A673 (cell line): ENCODE measurements at regions not wholly inside any gene's neighbourhood (a gene's known extent, or its start where the extent isn't known, plus 50 kb on each side); places are given as distances from the start of the nearest gene placed in this dataset.

Experiments
- BruUV-seq: library from RNA; stranded (reverse); fragments of 400-500 nt; replicated peaks from 2 replicates; lab custom pipeline; 2021; lab: Mats Ljungman, UMichigan
- CTCF ChIA-PET: fragments of 300-600 bp; sonication (Branson Sonifier 250); formaldehyde crosslinking; loops from one replicate; lab custom pipeline; 2022; ENCODE audit warnings: antibody characterized with exemption; lab: Charles Lee
- POLR2A ChIA-PET: fragments of 300-600 bp; sonication (Branson Sonifier 250); formaldehyde crosslinking; loops from one replicate; lab custom pipeline; 2022; ENCODE audit warnings: antibody characterized with exemption; ENCODE audit not compliant: low non-redundant PET; lab: Charles Lee
- DNase-seq: peaks from one replicate; pipeline ENCODE4 v3.0.0-alpha.2; 2015; ENCODE audit warnings: low spot score
- H3K27ac ChIP-seq: fragments of 200-600 bp; sonication (generic); 2 replicates; pipeline ENCODE4 v1.5.1; 2016; ENCODE audit warnings: mixed run types, low read depth, mild to moderate bottlenecking, mixed read lengths, antibody characterized with exemption, low read length; ENCODE audit not compliant: poor library complexity, severe bottlenecking
- H3K27me3 ChIP-seq: fragments of 200-600 bp; sonication (generic); replicated peaks from 2 replicates; pipeline ENCODE4 v1.6.1; 2017; ENCODE audit warnings: mixed run types, low read depth, mild to moderate bottlenecking, mixed read lengths, antibody characterized with exemption, low read length; ENCODE audit not compliant: insufficient read depth, poor library complexity
- H3K36me3 ChIP-seq: fragments of 200-600 bp; sonication (generic); 2 replicates; pipeline ENCODE4 v1.6.1; 2016; ENCODE audit warnings: mixed run types, mild to moderate bottlenecking, mixed read lengths, antibody characterized with exemption, low read length; ENCODE audit not compliant: insufficient read depth, poor library complexity, severe bottlenecking
- H3K4me1 ChIP-seq: fragments of 200-600 bp; sonication (generic); 2 replicates; pipeline ENCODE4 v1.6.1; 2017; ENCODE audit warnings: mixed run types, mild to moderate bottlenecking, mixed read lengths, antibody characterized with exemption, low read length; ENCODE audit not compliant: insufficient read depth, poor library complexity, severe bottlenecking
- H3K4me3 ChIP-seq: fragments of 200-600 bp; sonication (generic); 2 replicates; pipeline ENCODE4 v1.5.1; 2016; ENCODE audit warnings: low read depth, mixed run types, mild to moderate bottlenecking, mixed read lengths, low read length; ENCODE audit not compliant: poor library complexity, severe bottlenecking
- H3K9me3 ChIP-seq: fragments of 200-600 bp; sonication (generic); 2 replicates; pipeline ENCODE4 v1.6.1; 2016; ENCODE audit warnings: mixed run types, low read depth, mild to moderate bottlenecking, mixed read lengths, antibody characterized with exemption, low read length; ENCODE audit not compliant: poor library complexity, severe bottlenecking
- EZH2 ChIP-seq: fragments of 200-600 bp; sonication (generic); IDR thresholded peaks from 2 replicates; pipeline ENCODE4 v1.6.1; 2017; ENCODE audit warnings: borderline replicate concordance, low read depth, mild to moderate bottlenecking, mixed read lengths, antibody characterized with exemption, low read length; ENCODE audit not compliant: poor library complexity, severe bottlenecking
- intact Hi-C: fragments of 100-400 bp; cut with micrococcal nuclease; formaldehyde crosslinking; loops from one replicate; pipeline ENCODE4 v1.10.0; 2022; ENCODE audit not compliant: unreplicated experiment
- TF ChIP-seq, protein P1 (sequence below): fragments of 300-800, 200-600 bp; sonication (generic); conservative IDR thresholded peaks from 2 replicates; pipeline ENCODE4 v1.5.1; 2017; ENCODE audit warnings: low read depth, mild to moderate bottlenecking, antibody characterized with exemption, low read length, moderate library complexity, mixed read lengths

DNA sequence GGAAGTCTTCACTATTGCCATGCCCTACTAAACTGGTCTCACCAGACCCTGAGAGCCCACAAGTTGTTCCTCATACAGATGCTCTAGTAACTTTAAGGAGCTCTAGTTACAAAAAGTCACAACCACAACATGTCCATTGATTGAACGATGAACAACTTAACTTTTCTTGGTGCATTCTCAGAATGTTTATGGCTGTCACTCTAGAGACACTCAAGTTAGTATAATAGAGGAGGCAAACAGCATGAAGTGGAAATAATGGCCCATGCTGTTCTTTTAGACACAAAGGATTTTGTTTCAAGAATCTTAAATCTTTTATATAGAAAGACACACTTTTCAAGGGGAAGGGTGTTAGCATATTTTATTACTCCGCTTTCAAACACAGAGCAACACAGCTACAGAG is 934.4 kb downstream of the HACE1 start:
- Histone ChIP-seq H3K4me1 (peaks cover 10% of the 10 kb centered on the region), H3K9me3 (peaks cover 5% of the 10 kb centered on the region), H3K4me3 (no peak overlapping the region), H3K36me3 (no peaks in the 10 kb centered on the region), H3K27ac (no peak overlapping the region), H3K27me3 (no peaks in the 10 kb centered on the region)
- intact Hi-C loops = no loop called here
- ChIA-PET CTCF (no interaction called here), POLR2A (no interaction called here)
- TF ChIP-seq, protein P1, sequence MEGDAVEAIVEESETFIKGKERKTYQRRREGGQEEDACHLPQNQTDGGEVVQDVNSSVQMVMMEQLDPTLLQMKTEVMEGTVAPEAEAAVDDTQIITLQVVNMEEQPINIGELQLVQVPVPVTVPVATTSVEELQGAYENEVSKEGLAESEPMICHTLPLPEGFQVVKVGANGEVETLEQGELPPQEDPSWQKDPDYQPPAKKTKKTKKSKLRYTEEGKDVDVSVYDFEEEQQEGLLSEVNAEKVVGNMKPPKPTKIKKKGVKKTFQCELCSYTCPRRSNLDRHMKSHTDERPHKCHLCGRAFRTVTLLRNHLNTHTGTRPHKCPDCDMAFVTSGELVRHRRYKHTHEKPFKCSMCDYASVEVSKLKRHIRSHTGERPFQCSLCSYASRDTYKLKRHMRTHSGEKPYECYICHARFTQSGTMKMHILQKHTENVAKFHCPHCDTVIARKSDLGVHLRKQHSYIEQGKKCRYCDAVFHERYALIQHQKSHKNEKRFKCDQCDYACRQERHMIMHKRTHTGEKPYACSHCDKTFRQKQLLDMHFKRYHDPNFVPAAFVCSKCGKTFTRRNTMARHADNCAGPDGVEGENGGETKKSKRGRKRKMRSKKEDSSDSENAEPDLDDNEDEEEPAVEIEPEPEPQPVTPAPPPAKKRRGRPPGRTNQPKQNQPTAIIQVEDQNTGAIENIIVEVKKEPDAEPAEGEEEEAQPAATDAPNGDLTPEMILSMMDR = no peak
- TF ChIP-seq EZH2 = no peak
- BruUV-seq = no TSS peak
- peak; percentile 58 for DNase-seq

DNA sequence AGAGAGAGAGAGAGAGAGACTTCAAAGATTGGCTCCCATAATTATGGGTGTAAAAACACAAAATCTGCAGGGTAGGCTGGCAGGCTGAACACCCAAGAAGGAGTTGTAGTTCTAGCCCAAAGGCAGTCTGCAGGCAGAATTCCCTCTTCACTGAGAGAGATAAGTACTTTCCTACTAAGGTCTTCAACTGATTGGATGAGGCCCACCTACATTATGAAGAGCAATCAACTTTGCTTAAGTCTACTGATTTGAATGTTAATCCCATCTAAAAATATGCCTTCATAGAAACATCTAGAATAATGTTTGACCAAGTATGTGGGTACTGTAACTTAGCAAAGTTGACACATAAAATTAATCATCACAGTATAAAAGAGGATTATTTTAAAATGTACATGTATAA is 949.7 kb downstream of the HACE1 start:
- DNase-seq = no peak
- BruUV-seq = no TSS peak
- H3K9me3 ChIP-seq = peaks cover 4% of the 10 kb centered on the region
- ChIA-PET POLR2A (no interaction called here), CTCF (no interaction called here)
- H3K36me3 ChIP-seq = no peaks in the 10 kb centered on the region
- no peaks in the 10 kb centered on the region for H3K27me3 ChIP-seq
- no peak overlapping the region for H3K4me3 ChIP-seq
- no peak overlapping the region for H3K27ac ChIP-seq
- intact Hi-C loops = no loop called here
- no peak for TF ChIP-seq EZH2
- TF ChIP-seq, protein P1 = no peak
- H3K4me1 ChIP-seq = no peaks in the 10 kb centered on the region

DNA sequence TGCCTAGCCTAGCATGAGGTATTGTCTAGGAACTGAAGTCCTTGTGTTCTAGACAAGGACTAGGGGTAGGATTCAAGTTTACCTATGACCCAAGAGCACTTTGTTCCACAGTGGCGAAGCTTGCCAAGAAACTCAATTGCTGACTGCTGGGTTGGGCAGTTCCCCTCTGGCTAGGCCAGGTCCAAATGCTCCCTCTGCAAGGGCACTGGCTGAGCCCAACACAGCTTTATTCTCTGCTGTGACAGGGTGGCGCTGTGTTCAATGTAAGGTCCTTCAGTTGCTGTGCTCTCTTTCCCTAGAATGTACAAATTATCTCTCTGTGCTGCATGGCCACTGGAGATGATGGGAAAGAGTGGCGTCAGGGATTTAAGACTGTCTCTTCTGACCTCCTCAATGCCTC is 950.8 kb downstream of the HACE1 start:
- ChIA-PET POLR2A (no interaction called here), CTCF (no interaction called here)
- Histone ChIP-seq H3K27ac (no peak overlapping the region), H3K9me3 (peaks cover 4% of the 10 kb centered on the region), H3K36me3 (no peaks in the 10 kb centered on the region), H3K4me3 (no peak overlapping the region), H3K27me3 (no peaks in the 10 kb centered on the region), H3K4me1 (no peaks in the 10 kb centered on the region)
- intact Hi-C loops = no loop called here
- DNase-seq = no peak
- no peak for TF ChIP-seq EZH2
- TF ChIP-seq, protein P1 = no peak
- no TSS peak for BruUV-seq
